Liver (tissue), 7 donors: ENCODE measurements at regions not wholly inside any gene's neighbourhood (a gene's known extent, or its start where the extent isn't known, plus 50 kb on each side); places are given as distances from the start of the nearest gene placed in this dataset.

Experiments used
- DNase-seq: peaks from one replicate; pipeline ENCODE4 v3.0.0-alpha.2; 2017; ENCODE audit warnings: low spot score
- H3K27ac ChIP-seq, 2 donors: one replicate each; pipeline ENCODE4 v1.7.0; 2013; ENCODE audit warnings: inconsistent platforms in 2 of 2, low read length in 2 of 2, control low read depth in 1 of 2, low read depth in 1 of 2, mild to moderate bottlenecking in 1 of 2
- H3K27me3 ChIP-seq, 4 donors: one replicate each; pipeline versions ENCODE4 v1.6.1 to v1.7.0; 2013; ENCODE audit warnings: low read length in 3 of 4, inconsistent platforms in 1 of 4, mild to moderate bottlenecking in 1 of 4, moderate library complexity in 1 of 4; ENCODE audit not compliant: control insufficient read depth in 4 of 4, insufficient read depth in 4 of 4
- H3K36me3 ChIP-seq, 4 donors: one replicate each; pipeline versions ENCODE4 v1.6.1 to v1.7.0; 2013; ENCODE audit warnings: low read length in 3 of 4, mild to moderate bottlenecking in 3 of 4, low read depth in 1 of 4, moderate library complexity in 1 of 4; ENCODE audit not compliant: control insufficient read depth in 4 of 4, insufficient read depth in 3 of 4
- H3K4me1 ChIP-seq, 4 donors: one replicate each; pipeline versions ENCODE4 v1.6.1 to v1.7.0; 2013; ENCODE audit warnings: low read length in 3 of 4, mild to moderate bottlenecking in 3 of 4, moderate library complexity in 1 of 4; ENCODE audit not compliant: control insufficient read depth in 4 of 4, insufficient read depth in 4 of 4
- H3K4me3 ChIP-seq, 3 donors: one replicate each; pipeline versions ENCODE4 v1.6.1 to v1.7.0; 2013; ENCODE audit warnings: low read length in 3 of 3, control low read depth in 1 of 3, low read depth in 1 of 3, mild to moderate bottlenecking in 1 of 3
- H3K9ac ChIP-seq, 2 donors: one replicate each; pipeline ENCODE4 v1.7.0; 2013; ENCODE audit warnings: low read length in 2 of 2, mild to moderate bottlenecking in 2 of 2, moderate library complexity in 2 of 2, control low read depth in 1 of 2, low read depth in 1 of 2
- H3K9me3 ChIP-seq, 4 donors: one replicate each; pipeline versions ENCODE4 v1.6.1 to v1.7.0; 2013; ENCODE audit warnings: low read length in 3 of 4; ENCODE audit not compliant: control insufficient read depth in 4 of 4
- EGR1 ChIP-seq, 2 donors: IDR thresholded peaks; 2 replicates each; pipeline ENCODE4 v1.6.1; 2016 to 2018; ENCODE audit warnings: antibody characterized with exemption in 2 of 2, low read depth in 2 of 2
- FOXA1 ChIP-seq: IDR thresholded peaks from 2 replicates; pipeline ENCODE4 v1.6.1; 2016; ENCODE audit warnings: antibody characterized with exemption
- FOXA2 ChIP-seq: IDR thresholded peaks from 2 replicates; pipeline ENCODE4 v1.6.1; 2016; ENCODE audit warnings: antibody characterized with exemption
- GABPA ChIP-seq, 2 donors: IDR thresholded peaks in 1 of 2; conservative IDR thresholded peaks in 1 of 2; 2 replicates each; pipeline ENCODE4 v1.6.1; 2016; ENCODE audit warnings: antibody characterized with exemption in 2 of 2, mild to moderate bottlenecking in 1 of 2, moderate library complexity in 1 of 2
- HNF4A ChIP-seq, 2 donors: conservative IDR thresholded peaks; 2 replicates each; pipeline ENCODE4 v1.6.1; 2016; ENCODE audit warnings: antibody characterized with exemption in 2 of 2, mild to moderate bottlenecking in 2 of 2
- HNF4G ChIP-seq: IDR thresholded peaks from 2 replicates; pipeline ENCODE4 v1.6.1; 2016; ENCODE audit warnings: antibody characterized with exemption
- JUND ChIP-seq, 2 donors: IDR thresholded peaks; 2 replicates each; pipeline ENCODE4 v1.6.1; 2016; ENCODE audit warnings: antibody characterized with exemption in 2 of 2
- NR2F2 ChIP-seq: IDR thresholded peaks from 2 replicates; pipeline ENCODE4 v1.6.1; 2016; ENCODE audit warnings: antibody characterized with exemption
- RAD21 ChIP-seq, 2 donors: IDR thresholded peaks; 2 replicates each; pipeline ENCODE4 v1.6.1; 2016; ENCODE audit warnings: antibody characterized with exemption in 2 of 2, mild to moderate bottlenecking in 2 of 2
- REST ChIP-seq: IDR thresholded peaks from 2 replicates; pipeline ENCODE4 v1.6.1; 2016; ENCODE audit warnings: antibody characterized with exemption, mild to moderate bottlenecking
- RXRA ChIP-seq, 2 donors: IDR thresholded peaks; 2 replicates each; pipeline ENCODE4 v1.6.1; 2017 to 2018; ENCODE audit warnings: antibody characterized with exemption in 2 of 2, mild to moderate bottlenecking in 1 of 2
- SP1 ChIP-seq: IDR thresholded peaks from 2 replicates; pipeline ENCODE4 v1.6.1; 2018; ENCODE audit warnings: antibody characterized with exemption, mild to moderate bottlenecking
- TAF1 ChIP-seq: conservative IDR thresholded peaks from 2 replicates; pipeline ENCODE4 v1.6.1; 2016; ENCODE audit warnings: antibody characterized with exemption, mild to moderate bottlenecking
- YY1 ChIP-seq: IDR thresholded peaks from 2 replicates; pipeline ENCODE4 v1.6.1; 2016; ENCODE audit warnings: antibody characterized with exemption, mild to moderate bottlenecking
- TF ChIP-seq, protein P1 (sequence below): fragments of 150-350 bp; IDR thresholded peaks from 2 replicates; pipeline ENCODE4 v1.5.1; 2017; ENCODE audit warnings: improper control_type of control experiment, low read depth, low read length; ENCODE audit not compliant: missing input control
- TF ChIP-seq, protein P2 (sequence below): IDR thresholded peaks from 2 replicates; pipeline ENCODE4 v1.6.1; 2016; ENCODE audit warnings: antibody characterized with exemption
- TF ChIP-seq, protein P3 (sequence below): IDR thresholded peaks from 2 replicates; pipeline ENCODE4 v1.6.1; 2016; ENCODE audit warnings: antibody characterized with exemption
- TF ChIP-seq, protein P4 (sequence below): IDR thresholded peaks from 2 replicates; pipeline ENCODE4 v1.6.1; 2016; ENCODE audit warnings: antibody characterized with exemption
- donor health status: healthy.
- donor health status: healthy.
- donor health status: healthy.
- donor health status: healthy.

DNA sequence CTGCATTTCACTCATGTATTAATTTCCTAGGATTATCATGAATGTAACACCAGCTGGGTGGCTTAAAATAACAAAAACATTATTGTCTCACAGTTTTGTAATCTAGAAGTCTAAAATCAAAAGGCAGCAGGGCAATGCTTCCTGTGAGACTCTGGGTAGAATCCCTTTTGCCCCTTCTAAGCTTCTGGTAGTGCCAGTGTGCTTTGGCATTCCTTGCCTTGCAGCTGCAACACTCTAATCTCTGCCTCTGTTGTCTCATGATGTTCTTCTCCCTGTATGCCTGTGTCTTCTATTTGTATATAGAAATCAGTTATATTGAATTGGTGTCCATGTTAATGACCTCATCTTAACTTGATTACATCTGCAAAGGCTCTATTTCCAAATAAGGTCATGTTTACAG is 1117.3 kb downstream of the PCDH18 start:
- TF ChIP-seq JUND (IDR thresholded peaks at IDR 0.05), result no peak
- TF ChIP-seq HNF4G, result no peak
- no peak for TF ChIP-seq GABPA (IDR thresholded peaks at IDR 0.05 in 1 of 2, conservative IDR thresholded peaks at IDR 0.05 in 1 of 2)
- no peak for TF ChIP-seq RAD21 (IDR thresholded peaks at IDR 0.05)
- no peak for TF ChIP-seq YY1
- no peak for TF ChIP-seq EGR1 (IDR thresholded peaks at IDR 0.05; ENCODE audit: low read depth in 2 of 2)
- no peak for TF ChIP-seq TAF1
- TF ChIP-seq SP1, result no peak
- TF ChIP-seq RXRA (IDR thresholded peaks at IDR 0.05), result no peak
- TF ChIP-seq, protein P1, sequence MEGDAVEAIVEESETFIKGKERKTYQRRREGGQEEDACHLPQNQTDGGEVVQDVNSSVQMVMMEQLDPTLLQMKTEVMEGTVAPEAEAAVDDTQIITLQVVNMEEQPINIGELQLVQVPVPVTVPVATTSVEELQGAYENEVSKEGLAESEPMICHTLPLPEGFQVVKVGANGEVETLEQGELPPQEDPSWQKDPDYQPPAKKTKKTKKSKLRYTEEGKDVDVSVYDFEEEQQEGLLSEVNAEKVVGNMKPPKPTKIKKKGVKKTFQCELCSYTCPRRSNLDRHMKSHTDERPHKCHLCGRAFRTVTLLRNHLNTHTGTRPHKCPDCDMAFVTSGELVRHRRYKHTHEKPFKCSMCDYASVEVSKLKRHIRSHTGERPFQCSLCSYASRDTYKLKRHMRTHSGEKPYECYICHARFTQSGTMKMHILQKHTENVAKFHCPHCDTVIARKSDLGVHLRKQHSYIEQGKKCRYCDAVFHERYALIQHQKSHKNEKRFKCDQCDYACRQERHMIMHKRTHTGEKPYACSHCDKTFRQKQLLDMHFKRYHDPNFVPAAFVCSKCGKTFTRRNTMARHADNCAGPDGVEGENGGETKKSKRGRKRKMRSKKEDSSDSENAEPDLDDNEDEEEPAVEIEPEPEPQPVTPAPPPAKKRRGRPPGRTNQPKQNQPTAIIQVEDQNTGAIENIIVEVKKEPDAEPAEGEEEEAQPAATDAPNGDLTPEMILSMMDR, result no peak
- TF ChIP-seq FOXA1, result no peak
- TF ChIP-seq, protein P2, sequence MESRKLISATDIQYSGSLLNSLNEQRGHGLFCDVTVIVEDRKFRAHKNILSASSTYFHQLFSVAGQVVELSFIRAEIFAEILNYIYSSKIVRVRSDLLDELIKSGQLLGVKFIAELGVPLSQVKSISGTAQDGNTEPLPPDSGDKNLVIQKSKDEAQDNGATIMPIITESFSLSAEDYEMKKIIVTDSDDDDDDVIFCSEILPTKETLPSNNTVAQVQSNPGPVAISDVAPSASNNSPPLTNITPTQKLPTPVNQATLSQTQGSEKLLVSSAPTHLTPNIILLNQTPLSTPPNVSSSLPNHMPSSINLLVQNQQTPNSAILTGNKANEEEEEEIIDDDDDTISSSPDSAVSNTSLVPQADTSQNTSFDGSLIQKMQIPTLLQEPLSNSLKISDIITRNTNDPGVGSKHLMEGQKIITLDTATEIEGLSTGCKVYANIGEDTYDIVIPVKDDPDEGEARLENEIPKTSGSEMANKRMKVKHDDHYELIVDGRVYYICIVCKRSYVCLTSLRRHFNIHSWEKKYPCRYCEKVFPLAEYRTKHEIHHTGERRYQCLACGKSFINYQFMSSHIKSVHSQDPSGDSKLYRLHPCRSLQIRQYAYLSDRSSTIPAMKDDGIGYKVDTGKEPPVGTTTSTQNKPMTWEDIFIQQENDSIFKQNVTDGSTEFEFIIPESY, result no peak
- no peak for TF ChIP-seq NR2F2
- no peak for TF ChIP-seq FOXA2
- no peak for TF ChIP-seq REST
- TF ChIP-seq, protein P3, sequence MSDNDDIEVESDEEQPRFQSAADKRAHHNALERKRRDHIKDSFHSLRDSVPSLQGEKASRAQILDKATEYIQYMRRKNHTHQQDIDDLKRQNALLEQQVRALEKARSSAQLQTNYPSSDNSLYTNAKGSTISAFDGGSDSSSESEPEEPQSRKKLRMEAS, result no peak
- no peak for TF ChIP-seq HNF4A (conservative IDR thresholded peaks at IDR 0.05)
- TF ChIP-seq, protein P4, sequence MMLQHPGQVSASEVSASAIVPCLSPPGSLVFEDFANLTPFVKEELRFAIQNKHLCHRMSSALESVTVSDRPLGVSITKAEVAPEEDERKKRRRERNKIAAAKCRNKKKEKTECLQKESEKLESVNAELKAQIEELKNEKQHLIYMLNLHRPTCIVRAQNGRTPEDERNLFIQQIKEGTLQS, result no peak
- H3K4me1 ChIP-seq, result no peaks in the 10 kb centered on the region
- no peak overlapping the region for H3K9ac ChIP-seq
- no peaks in the 10 kb centered on the region for H3K27me3 ChIP-seq
- H3K9me3 ChIP-seq, result no peaks in the 10 kb centered on the region
- H3K36me3 ChIP-seq, result no peaks in the 10 kb centered on the region
- H3K4me3 ChIP-seq, result no peak overlapping the region
- H3K27ac ChIP-seq, result no peak overlapping the region
- no peak for DNase-seq
